ENCODE measurements at regions not wholly inside any gene's neighbourhood (a gene's known extent, or its start where the extent isn't known, plus 50 kb on each side); places are given as distances from the start of the nearest gene placed in this dataset.

DNA sequence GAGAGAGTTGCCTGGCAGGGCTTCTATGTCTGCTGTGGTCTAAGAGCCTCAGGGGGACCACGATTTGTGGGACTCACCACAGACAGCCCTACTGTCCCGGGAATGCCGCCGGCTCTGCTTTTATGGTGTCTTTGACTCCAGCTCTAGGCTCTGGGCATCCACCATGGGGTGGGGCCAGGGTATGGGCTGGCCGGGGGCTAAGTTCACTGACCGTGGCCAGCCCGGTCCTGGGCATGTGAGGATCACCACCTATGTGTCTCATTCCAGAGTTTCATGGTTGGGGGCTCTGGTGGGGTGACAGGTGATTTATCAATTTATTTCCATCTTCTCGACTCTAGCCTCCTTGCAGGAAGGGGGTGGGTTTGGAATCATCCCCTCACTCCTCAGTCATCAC lies 139.4 kb downstream of the GADD45G start:
- H3K27ac Mint-ChIP-seq, result peak overlapping the region in 4 of 6 donors; percentile 46 to 81 (median 68)
- H3K4me3 Mint-ChIP-seq, result peak overlapping the region in 4 of 5 donors; percentile 8 to 74 (median 40)
- peaks cover 41 to 60% of the 10 kb centered on the region in 2 donors for H3K4me1 Mint-ChIP-seq
- H3K9me3 Mint-ChIP-seq, result no peaks in the 10 kb centered on the region
- no peak for DNase-seq
- no peaks in the 10 kb centered on the region for H3K36me3 Mint-ChIP-seq
- peaks cover 2 to 7% (median 2%) of the 10 kb centered on the region in 3 donors for H3K27me3 Mint-ChIP-seq (ENCODE audit: low read depth in 3 of 3)

DNA sequence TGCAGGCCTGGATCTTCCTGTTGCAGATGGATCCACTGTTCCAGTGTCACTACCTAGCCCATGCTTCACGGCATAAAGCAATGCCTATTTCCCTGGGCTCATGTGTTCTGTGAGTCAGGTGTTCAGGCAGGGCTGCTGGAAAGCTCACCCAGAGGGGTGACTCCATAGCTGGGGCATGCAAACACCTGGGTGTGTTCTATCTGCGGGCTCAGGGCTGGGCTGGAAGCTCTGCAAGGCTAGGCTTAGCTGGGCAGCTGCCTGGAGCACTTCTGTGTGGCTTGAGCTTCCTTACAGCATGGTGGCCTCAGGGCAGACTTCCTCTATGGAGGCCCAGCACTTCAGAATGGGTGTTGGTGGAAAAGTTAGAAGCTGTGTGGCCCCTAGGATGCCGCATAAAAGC lies 139.9 kb downstream of the GADD45G start:
- no peak for DNase-seq
- no peaks in the 10 kb centered on the region for H3K36me3 Mint-ChIP-seq
- peaks cover 41 to 55% of the 10 kb centered on the region in 2 donors for H3K4me1 Mint-ChIP-seq
- peaks cover 2 to 7% (median 3%) of the 10 kb centered on the region in 3 donors for H3K27me3 Mint-ChIP-seq (ENCODE audit: low read depth in 3 of 3)
- peak overlapping the region in 3 of 6 donors; percentile 30 to 46 (median 43) for H3K27ac Mint-ChIP-seq
- H3K4me3 Mint-ChIP-seq, result peak overlapping the region in 3 of 5 donors; percentile 8 to 49 (median 32)
- no peaks in the 10 kb centered on the region for H3K9me3 Mint-ChIP-seq

DNA sequence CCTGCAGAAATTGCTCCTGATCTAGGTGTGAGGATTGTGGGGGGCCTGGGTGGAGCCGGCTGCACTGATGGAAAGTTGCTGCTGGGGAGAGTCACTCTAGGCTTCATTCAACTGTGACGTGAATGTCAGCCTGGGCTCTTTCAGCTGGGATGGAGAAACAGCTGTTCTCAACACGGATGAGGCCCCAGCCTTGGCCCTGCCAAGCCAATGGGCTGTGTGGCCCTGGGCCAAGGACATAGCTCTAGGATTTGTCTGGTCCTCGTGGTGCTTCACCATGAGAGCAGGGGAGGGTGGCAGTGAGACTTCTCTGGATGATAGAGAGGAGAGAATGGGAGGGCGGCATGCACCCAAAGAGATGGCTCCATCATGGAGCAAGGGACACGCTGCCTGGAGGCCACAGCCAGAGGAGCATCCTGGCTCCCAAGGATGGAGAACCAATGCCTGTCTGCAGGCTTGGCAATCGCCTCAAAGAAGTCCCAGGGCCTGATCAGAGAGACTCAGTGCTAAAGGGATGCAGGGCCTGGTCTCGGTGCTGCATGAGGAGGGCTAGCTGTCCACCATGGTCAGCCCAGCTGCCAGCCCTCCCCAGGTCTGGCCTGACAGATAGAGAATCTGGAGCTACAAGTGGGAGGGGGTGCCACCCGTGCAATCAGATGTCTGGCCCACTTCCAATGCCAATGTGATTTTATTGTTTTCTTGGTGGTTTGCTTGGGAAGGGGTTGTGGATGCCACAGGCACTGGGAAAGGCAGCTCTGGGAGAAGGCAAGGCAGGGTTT lies 141.0 kb downstream of the GADD45G start:
- Mint-ChIP-seq H3K27me3 (ENCODE audit: low read depth in 3 of 3) (peaks cover 3 to 5% (median 4%) of the 10 kb centered on the region in 3 donors), H3K9me3 (no peaks in the 10 kb centered on the region), H3K4me3 (peak overlapping the region in 1 of 5 donors; percentile 12), H3K27ac (no peak overlapping the region), H3K36me3 (no peaks in the 10 kb centered on the region), H3K4me1 (peaks cover 35 to 45% of the 10 kb centered on the region in 2 donors)
- DNase-seq, result no peak

GRCh38 chr9:89746385-89747116 lies 141.7 kb downstream of the GADD45G start:
- peaks cover 3 to 6% (median 6%) of the 10 kb centered on the region in 3 donors for H3K27me3 Mint-ChIP-seq (ENCODE audit: low read depth in 3 of 3)
- no peak overlapping the region for H3K4me3 Mint-ChIP-seq
- DNase-seq, result no peak
- H3K27ac Mint-ChIP-seq, result no peak overlapping the region
- no peaks in the 10 kb centered on the region for H3K9me3 Mint-ChIP-seq
- H3K4me1 Mint-ChIP-seq, result peaks cover 30 to 40% of the 10 kb centered on the region in 2 donors
- no peaks in the 10 kb centered on the region for H3K36me3 Mint-ChIP-seq

- H3K9me3 Mint-ChIP-seq, result no peaks in the 10 kb centered on the region
- H3K27me3 Mint-ChIP-seq (ENCODE audit: low read depth in 3 of 3), result peaks cover 1 to 6% (median 6%) of the 10 kb centered on the region in 3 donors
- no peaks in the 10 kb centered on the region for H3K36me3 Mint-ChIP-seq
- H3K4me1 Mint-ChIP-seq, result peaks cover 24 to 29% of the 10 kb centered on the region in 2 donors
- no peak overlapping the region for H3K4me3 Mint-ChIP-seq
- no peak overlapping the region for H3K27ac Mint-ChIP-seq
- no peak for DNase-seq
Measured at GRCh38 chr9:89747596-89747995, 142.8 kb downstream of the GADD45G start.

GRCh38 chr9:89748021-89748670 lies 143.3 kb downstream of the GADD45G start:
- no peak overlapping the region for H3K27ac Mint-ChIP-seq
- no peaks in the 10 kb centered on the region for H3K36me3 Mint-ChIP-seq
- peaks cover 1 to 6% (median 6%) of the 10 kb centered on the region in 3 donors for H3K27me3 Mint-ChIP-seq (ENCODE audit: low read depth in 3 of 3)
- DNase-seq, result no peak
- H3K4me1 Mint-ChIP-seq, result peaks cover 18 to 24% of the 10 kb centered on the region in 2 donors
- H3K4me3 Mint-ChIP-seq, result no peak overlapping the region
- no peaks in the 10 kb centered on the region for H3K9me3 Mint-ChIP-seq

DNA sequence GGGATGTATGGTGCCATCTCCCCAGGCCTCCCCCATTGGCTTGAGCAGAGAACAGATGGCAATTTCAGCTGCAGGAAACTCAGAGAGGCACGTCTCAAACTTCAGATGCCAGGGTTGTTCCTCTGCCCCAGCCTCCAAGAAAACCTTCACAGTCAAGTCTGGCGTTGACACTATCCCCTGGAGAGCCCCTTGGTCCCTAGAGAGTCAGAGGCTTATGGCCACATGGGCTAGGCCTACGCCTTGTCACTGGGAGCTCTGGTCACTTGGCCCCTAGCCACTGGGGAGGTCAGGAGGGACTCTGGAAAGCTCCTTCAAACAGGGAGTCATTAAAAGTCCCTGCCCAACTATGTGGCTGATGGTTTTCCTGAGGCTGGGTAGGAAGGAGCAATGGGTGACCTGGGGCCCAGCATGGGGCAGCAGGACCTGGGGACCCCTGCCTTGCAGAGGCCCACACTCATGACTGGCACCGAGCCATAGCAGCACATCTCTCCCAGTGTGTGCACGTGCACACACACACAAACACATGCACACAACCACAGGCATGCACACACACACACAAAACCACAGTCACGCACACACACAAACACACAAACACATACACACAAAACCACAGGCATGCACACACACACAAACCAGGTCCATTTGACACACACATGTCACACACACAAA lies 144.2 kb downstream of the GADD45G start:
- H3K9me3 Mint-ChIP-seq, result no peaks in the 10 kb centered on the region
- H3K27ac Mint-ChIP-seq, result no peak overlapping the region
- H3K4me3 Mint-ChIP-seq, result no peak overlapping the region
- no peak for DNase-seq
- H3K36me3 Mint-ChIP-seq, result no peaks in the 10 kb centered on the region
- H3K27me3 Mint-ChIP-seq (ENCODE audit: low read depth in 3 of 3), result peaks cover 1 to 6% (median 6%) of the 10 kb centered on the region in 3 donors
- peaks cover 10 to 16% of the 10 kb centered on the region in 2 donors for H3K4me1 Mint-ChIP-seq

DNA sequence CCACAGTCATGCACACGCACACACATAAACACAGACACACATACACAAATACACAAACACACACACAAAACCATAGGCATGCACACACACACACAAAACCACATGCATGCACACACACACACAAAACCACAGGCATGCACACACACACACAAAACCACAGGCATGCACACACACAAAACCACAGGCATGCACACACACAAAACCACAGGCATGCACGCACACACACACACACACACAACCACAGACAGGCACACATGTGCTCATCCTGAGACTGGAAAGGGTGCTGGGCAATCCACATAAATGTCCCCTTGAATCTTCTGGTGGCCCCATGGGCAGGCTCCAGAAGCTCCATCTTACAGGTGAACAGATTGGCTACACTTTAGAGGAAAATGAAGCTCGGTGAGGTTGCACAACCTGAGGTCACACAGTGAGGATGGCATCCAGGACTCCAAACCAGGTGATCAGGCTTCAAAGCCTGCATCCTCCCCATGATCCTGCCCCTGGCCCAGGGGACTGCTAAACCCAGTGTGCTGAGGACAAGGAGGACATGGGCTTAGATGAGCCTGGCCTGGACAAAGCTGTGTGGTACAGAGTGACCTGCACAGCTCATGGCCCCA lies 144.8 kb downstream of the GADD45G start:
- no peak for DNase-seq
- no peaks in the 10 kb centered on the region for H3K36me3 Mint-ChIP-seq
- peak overlapping the region in 1 of 6 donors; percentile 19 for H3K27ac Mint-ChIP-seq
- no peak overlapping the region for H3K4me3 Mint-ChIP-seq
- peaks cover 1 to 6% (median 6%) of the 10 kb centered on the region in 3 donors for H3K27me3 Mint-ChIP-seq (ENCODE audit: low read depth in 3 of 3)
- peaks cover 4 to 9% of the 10 kb centered on the region in 2 donors for H3K4me1 Mint-ChIP-seq
- no peaks in the 10 kb centered on the region for H3K9me3 Mint-ChIP-seq

GRCh38 chr9:89750117-89750791 lies 145.4 kb downstream of the GADD45G start:
- H3K36me3 Mint-ChIP-seq, result no peaks in the 10 kb centered on the region
- H3K4me3 Mint-ChIP-seq, result no peak overlapping the region
- DNase-seq, result no peak
- H3K4me1 Mint-ChIP-seq, result peaks cover 1 to 5% of the 10 kb centered on the region in 2 donors
- no peak overlapping the region for H3K27ac Mint-ChIP-seq
- H3K9me3 Mint-ChIP-seq, result no peaks in the 10 kb centered on the region
- peaks cover 1 to 6% (median 6%) of the 10 kb centered on the region in 3 donors for H3K27me3 Mint-ChIP-seq (ENCODE audit: low read depth in 3 of 3)

DNA sequence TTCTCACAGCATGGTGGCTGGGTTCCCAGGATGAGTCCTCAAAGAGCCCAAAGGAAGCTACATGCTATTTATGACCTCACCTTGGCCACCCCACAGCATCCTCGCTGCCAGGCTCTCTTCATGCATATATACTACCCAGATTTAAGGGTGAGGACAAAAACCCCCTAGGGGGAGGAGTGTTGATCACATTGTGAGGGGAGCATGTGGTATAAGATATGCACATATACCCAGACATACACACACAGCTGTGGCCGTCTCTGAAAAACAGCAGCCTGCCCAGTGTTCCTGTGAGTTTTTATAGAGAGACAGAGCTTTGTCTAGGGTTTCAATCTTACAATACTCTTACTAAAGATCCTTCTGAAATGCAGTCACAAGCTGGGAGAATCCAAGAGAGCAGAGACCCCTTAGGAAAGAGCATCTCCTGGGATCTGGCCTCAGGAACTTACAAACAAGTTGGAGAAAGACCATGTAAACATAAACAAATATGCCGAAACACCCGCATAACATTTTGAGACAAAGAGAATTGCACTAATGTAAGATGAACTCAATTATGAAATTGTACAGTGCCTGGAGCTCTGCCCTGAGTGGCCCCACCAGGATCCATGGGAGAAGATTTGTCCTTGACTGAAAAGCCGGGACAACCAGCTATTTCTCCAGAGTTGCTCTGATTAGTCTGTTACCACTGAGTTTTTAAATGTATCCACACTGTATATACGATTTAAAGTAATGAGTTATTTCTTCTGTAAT lies 146.4 kb downstream of the GADD45G start:
- Mint-ChIP-seq H3K9me3 (no peaks in the 10 kb centered on the region), H3K27me3 (ENCODE audit: low read depth in 3 of 3) (peaks cover 0 to 6% (median 5%) of the 10 kb centered on the region in 3 donors), H3K4me3 (no peak overlapping the region), H3K27ac (no peak overlapping the region), H3K36me3 (no peaks in the 10 kb centered on the region), H3K4me1 (no peaks in the 10 kb centered on the region)
- no peak for DNase-seq

DNA sequence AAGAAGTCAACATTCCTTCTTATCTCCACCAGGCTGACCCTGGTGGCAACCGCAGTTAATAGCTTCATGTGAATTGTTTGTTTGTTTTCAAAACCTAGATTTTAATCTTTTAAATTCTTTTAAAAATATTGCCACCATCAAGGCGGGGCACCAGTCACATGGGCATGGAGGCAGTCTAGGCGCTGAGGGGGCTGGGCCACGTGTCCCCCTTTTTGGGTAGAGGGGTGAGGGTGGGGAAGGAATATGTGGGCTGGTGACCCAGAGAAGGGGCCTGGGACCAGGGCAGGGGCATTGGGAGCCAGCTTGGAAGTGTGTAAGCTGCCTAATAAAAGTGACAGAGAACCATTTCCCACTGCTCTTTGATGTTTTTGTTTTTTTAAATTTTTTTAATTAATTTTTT lies 147.3 kb downstream of the GADD45G start:
- DNase-seq, result no peak
- no peaks in the 10 kb centered on the region for H3K36me3 Mint-ChIP-seq
- H3K27me3 Mint-ChIP-seq (ENCODE audit: low read depth in 3 of 3), result peaks cover 0 to 6% (median 5%) of the 10 kb centered on the region in 3 donors
- H3K9me3 Mint-ChIP-seq, result no peaks in the 10 kb centered on the region
- H3K27ac Mint-ChIP-seq, result no peak overlapping the region
- no peak overlapping the region for H3K4me3 Mint-ChIP-seq
- no peaks in the 10 kb centered on the region for H3K4me1 Mint-ChIP-seq

- H3K4me3 Mint-ChIP-seq, result no peak overlapping the region
- peaks cover 0 to 6% (median 5%) of the 10 kb centered on the region in 3 donors for H3K27me3 Mint-ChIP-seq (ENCODE audit: low read depth in 3 of 3)
- H3K9me3 Mint-ChIP-seq, result no peaks in the 10 kb centered on the region
- H3K36me3 Mint-ChIP-seq, result no peaks in the 10 kb centered on the region
- no peak overlapping the region for H3K27ac Mint-ChIP-seq
- H3K4me1 Mint-ChIP-seq, result no peaks in the 10 kb centered on the region
- DNase-seq, result no peak
Measured at GRCh38 chr9:89753472-89754055, 148.8 kb downstream of the GADD45G start.
